ENCODE measurements at regions not wholly inside any gene's neighbourhood (a gene's known extent, or its start where the extent isn't known, plus 50 kb on each side); places are given as distances from the start of the nearest gene placed in this dataset.

GRCh38 chrX:40368611-40369061 is 212.1 kb upstream of the ATP6AP2 start:
- TF ChIP-seq CTCF (conservative IDR thresholded peaks at IDR 0.05) (no peak), EZH2 (IDR thresholded peaks at IDR 0.05; ENCODE audit: low read depth) (no peak)

Measured in PC-9 (cell line).